CD14-positive monocyte (primary cell): ENCODE measurements at regions not wholly inside any gene's neighbourhood (a gene's known extent, or its start where the extent isn't known, plus 50 kb on each side); places are given as distances from the start of the nearest gene placed in this dataset.

Source experiments
- DNase-seq, 3 donors: peaks; one replicate each; pipeline ENCODE4 v3.0.0-alpha.2; 2011 to 2022
- H2AFZ ChIP-seq: 2 replicates; pipeline ENCODE4 v1.6.0; 2012; ENCODE audit warnings: mild to moderate bottlenecking, low read depth, low read length, inconsistent platforms; ENCODE audit not compliant: insufficient read depth, poor library complexity, severe bottlenecking
- H3K27ac ChIP-seq, 2 donors: 1 replicate in 1 of 2; 2 replicates in 1 of 2; pipeline ENCODE4 v1.5.1; 2012 to 2013; ENCODE audit warnings: low read length in 2 of 2, control low read depth in 1 of 2, inconsistent platforms in 1 of 2, low read depth in 1 of 2, mild to moderate bottlenecking in 1 of 2
- H3K27me3 ChIP-seq, 2 donors: one replicate each; pipeline versions ENCODE4 v1.6.0 to v1.6.1; 2011 to 2013; ENCODE audit warnings: low read length in 2 of 2; ENCODE audit not compliant: control insufficient read depth in 2 of 2, insufficient read depth in 2 of 2
- H3K36me3 ChIP-seq, 2 donors: replicated peaks in 1 of 2; 1 replicate in 1 of 2; 2 replicates in 1 of 2; pipeline versions ENCODE4 v1.5.1 to v1.6.1; 2012 to 2013; ENCODE audit warnings: low read length in 2 of 2, control low read depth in 1 of 2, inconsistent platforms in 1 of 2, mild to moderate bottlenecking in 1 of 2; ENCODE audit not compliant: insufficient read depth in 2 of 2, control insufficient read depth in 1 of 2
- H3K4me1 ChIP-seq, 2 donors: 1 replicate in 1 of 2; 2 replicates in 1 of 2; pipeline versions ENCODE4 v1.5.1 to v1.6.1; 2012 to 2013; ENCODE audit warnings: low read length in 2 of 2, control low read depth in 1 of 2, inconsistent platforms in 1 of 2, mild to moderate bottlenecking in 1 of 2, moderate library complexity in 1 of 2; ENCODE audit not compliant: insufficient read depth in 2 of 2, control insufficient read depth in 1 of 2
- H3K4me2 ChIP-seq: replicated peaks from 2 replicates; pipeline ENCODE3; 2012; ENCODE audit warnings: low read length, moderate library complexity, mild to moderate bottlenecking; ENCODE audit not compliant: poor library complexity, severe bottlenecking; ENCODE audit errors: extremely low read depth
- H3K4me3 ChIP-seq, 3 experiments: fragments of 200-600 bp in 1 of 3; sonication (generic) in 1 of 3; replicated peaks in 1 of 3; 1 replicate in 2 of 3; 2 replicates in 1 of 3; pipeline ENCODE4 v1.5.1; 2011 to 2013; ENCODE audit warnings: low read length in 3 of 3, mild to moderate bottlenecking in 3 of 3, control low read depth in 2 of 3, low read depth in 2 of 3, inconsistent platforms in 1 of 3, moderate library complexity in 1 of 3
- H3K79me2 ChIP-seq: 2 replicates; pipeline ENCODE4 v1.6.0; 2012; ENCODE audit warnings: mild to moderate bottlenecking, control low read depth, inconsistent platforms, low read length, moderate library complexity; ENCODE audit not compliant: insufficient read depth
- H3K9ac ChIP-seq: 2 replicates; pipeline ENCODE4 v1.6.0; 2017; ENCODE audit warnings: low read length, mild to moderate bottlenecking; ENCODE audit not compliant: insufficient read depth, poor library complexity, severe bottlenecking
- H3K9me3 ChIP-seq, 2 donors: replicated peaks in 1 of 2; 1 replicate in 1 of 2; 2 replicates in 1 of 2; pipeline versions ENCODE4 v1.5.1 to v1.6.1; 2012 to 2013; ENCODE audit warnings: low read length in 2 of 2, control low read depth in 1 of 2; ENCODE audit not compliant: control insufficient read depth in 1 of 2, insufficient read depth in 1 of 2
- H4K20me1 ChIP-seq: 2 replicates; pipeline ENCODE4 v1.6.0; 2012; ENCODE audit warnings: mild to moderate bottlenecking, low read length, control low read depth, moderate library complexity; ENCODE audit not compliant: insufficient read depth
- H3K27ac Mint-ChIP-seq, 7 donors: one replicate each; pipeline ENCODE4 v1.8.0; 2020; ENCODE audit warnings: mild to moderate bottlenecking in 7 of 7, mixed read lengths in 7 of 7, moderate library complexity in 6 of 7, inconsistent platforms in 2 of 7
- H3K27me3 Mint-ChIP-seq, 3 donors: one replicate each; pipeline ENCODE4 v1.8.0; 2021 to 2022; ENCODE audit warnings: low read depth in 3 of 3, mild to moderate bottlenecking in 3 of 3, mixed read lengths in 3 of 3, moderate library complexity in 3 of 3, inconsistent platforms in 1 of 3
- H3K36me3 Mint-ChIP-seq, 2 donors: one replicate each; pipeline ENCODE4 v1.8.0; 2020; ENCODE audit warnings: mixed read lengths in 2 of 2, inconsistent platforms in 1 of 2, mild to moderate bottlenecking in 1 of 2
- H3K4me1 Mint-ChIP-seq: one replicate; pipeline ENCODE4 v1.8.0; 2020; ENCODE audit warnings: mild to moderate bottlenecking, mixed read lengths
- H3K4me3 Mint-ChIP-seq, 2 donors: one replicate each; pipeline ENCODE4 v1.8.0; 2020; ENCODE audit warnings: mild to moderate bottlenecking in 2 of 2, mixed read lengths in 2 of 2, moderate library complexity in 1 of 2
- H3K9me3 Mint-ChIP-seq, 7 donors: one replicate each; pipeline ENCODE4 v1.8.0; 2020 to 2022; ENCODE audit warnings: mixed read lengths in 7 of 7, mild to moderate bottlenecking in 6 of 7, moderate library complexity in 6 of 7, inconsistent platforms in 2 of 7
- CTCF ChIP-seq: fragments of 200-600 bp; IDR thresholded peaks from one replicate; pipeline ENCODE4 v1.8.0; 2022; ENCODE audit warnings: antibody characterized with exemption, mild to moderate bottlenecking
- WGBS: methylation state at CpG from one replicate; pipeline ENCODE4 v1.1.5; 2013; ENCODE audit warnings: missing lambda C conversion rate; ENCODE audit not compliant: insufficient coverage; 5-methylcytosine and 5-hydroxymethylcytosine counted together
- intact Hi-C, 2 donors: fragments of 100-400 bp; cut with micrococcal nuclease; formaldehyde crosslinking; loops; one replicate each; pipeline versions ENCODE4 v1.15.0 to v1.15.1; 2023

- no peak overlapping the region for H3K4me2 ChIP-seq
- H3K79me2 ChIP-seq = no peaks in the 10 kb centered on the region
- Mint-ChIP-seq H3K27me3 (peaks cover 5 to 8% (median 7%) of the 10 kb centered on the region in 3 donors), H3K27ac (no peak overlapping the region), H3K36me3 (no peaks in the 10 kb centered on the region), H3K4me1 (peaks cover 3% of the 10 kb centered on the region), H3K4me3 (no peak overlapping the region), H3K9me3 (no peaks in the 10 kb centered on the region)
- H3K27ac ChIP-seq = no peak overlapping the region
- H3K4me1 ChIP-seq = no peaks in the 10 kb centered on the region
- H3K9ac ChIP-seq = no peak overlapping the region
- H3K36me3 ChIP-seq = no peaks in the 10 kb centered on the region
- H3K27me3 ChIP-seq = no peaks in the 10 kb centered on the region
- no peak overlapping the region for H3K4me3 ChIP-seq
- no peaks in the 10 kb centered on the region for H3K9me3 ChIP-seq
- no peaks in the 10 kb centered on the region for H4K20me1 ChIP-seq
- DNase-seq = no peak
- H2AFZ ChIP-seq = no peak overlapping the region
- intact Hi-C loops = no loop called here
- no CpG with 5 or more reads among the region's 2 CpGs for WGBS
- TF ChIP-seq CTCF = no peak
Observed at GRCh38 chr5:72646246-72646866, 139.1 kb upstream of the ZNF366 start.

- Mint-ChIP-seq H3K4me1 (peaks cover 3% of the 10 kb centered on the region), H3K9me3 (no peaks in the 10 kb centered on the region), H3K36me3 (no peaks in the 10 kb centered on the region), H3K27ac (no peak overlapping the region), H3K27me3 (peaks cover 3 to 8% (median 3%) of the 10 kb centered on the region in 3 donors), H3K4me3 (no peak overlapping the region)
- Histone ChIP-seq H3K4me2 (no peak overlapping the region), H2AFZ (no peak overlapping the region), H3K79me2 (no peaks in the 10 kb centered on the region), H3K27ac (no peak overlapping the region), H3K4me3 (no peak overlapping the region), H3K9ac (no peak overlapping the region), H3K36me3 (no peaks in the 10 kb centered on the region), H3K9me3 (no peaks in the 10 kb centered on the region), H4K20me1 (no peaks in the 10 kb centered on the region), H3K27me3 (no peaks in the 10 kb centered on the region), H3K4me1 (no peaks in the 10 kb centered on the region)
- no peak for TF ChIP-seq CTCF
- no CpG with 5 or more reads among the region's 6 CpGs for WGBS
- intact Hi-C loops = no loop called here
- DNase-seq = no peak
Observed at GRCh38 chr5:72645064-72645846, 138.0 kb upstream of the ZNF366 start.
